Activated naive CD8-positive, alpha-beta T cell treated with anti-CD3 and anti-CD28 coated beads, Interleukin-2, amount 10 ng/mL, durations not matched to agents 7 days and 5 days (primary cell): ENCODE measurements at regions not wholly inside any gene's neighbourhood (a gene's known extent, or its start where the extent isn't known, plus 50 kb on each side); places are given as distances from the start of the nearest gene placed in this dataset.

Experiments used
- ATAC-seq: fragments of 150-1000 bp; cut with Tn5 transposase; one replicate; pipeline ENCODE4 v1.10.0; 2021; ENCODE audit warnings: low read depth, moderate library complexity
- POLR2A ChIA-PET: fragments of 350-600 bp; sonication (Branson Sonifier 250); formaldehyde crosslinking; loops from one replicate; lab custom pipeline; 2021; ENCODE audit warnings: antibody characterized with exemption; lab: Charles Lee
- DNase-seq: peaks from one replicate; pipeline ENCODE4 v3.0.0; 2021
- H3K27ac Mint-ChIP-seq: one replicate; pipeline ENCODE4 v1.8.0; 2022; ENCODE audit warnings: mild to moderate bottlenecking, mixed read lengths
- H3K27me3 Mint-ChIP-seq: one replicate; pipeline ENCODE4 v1.8.0; 2022; ENCODE audit warnings: mild to moderate bottlenecking, moderate library complexity, mixed read lengths
- H3K36me3 Mint-ChIP-seq: one replicate; pipeline ENCODE4 v1.8.0; 2021; ENCODE audit warnings: mild to moderate bottlenecking, mixed read lengths
- H3K4me1 Mint-ChIP-seq: one replicate; pipeline ENCODE4 v1.8.0; 2021; ENCODE audit warnings: mixed read lengths
- H3K4me3 Mint-ChIP-seq: one replicate; pipeline ENCODE4 v1.8.0; 2022; ENCODE audit warnings: mild to moderate bottlenecking, moderate library complexity, mixed read lengths
- H3K9me3 Mint-ChIP-seq: one replicate; pipeline ENCODE4 v1.8.0; 2021; ENCODE audit warnings: mixed read lengths

- no peaks in the 10 kb centered on the region for H3K36me3 Mint-ChIP-seq
- no peak for DNase-seq
- no peaks in the 10 kb centered on the region for H3K9me3 Mint-ChIP-seq
- no peak overlapping the region for H3K4me3 Mint-ChIP-seq
- H3K4me1 Mint-ChIP-seq = no peaks in the 10 kb centered on the region
- H3K27ac Mint-ChIP-seq = no peak overlapping the region
- no peak for ATAC-seq
- POLR2A ChIA-PET = no interaction called here
- H3K27me3 Mint-ChIP-seq = no peaks in the 10 kb centered on the region
Measured at GRCh38 chr11:92657226-92657625, 312.2 kb upstream of the MTNR1B start.

GRCh38 chr11:92658733-92659132 lies 310.7 kb upstream of the MTNR1B start:
- POLR2A ChIA-PET = no interaction called here
- Mint-ChIP-seq H3K9me3 (no peaks in the 10 kb centered on the region), H3K36me3 (no peaks in the 10 kb centered on the region), H3K4me3 (no peak overlapping the region), H3K27ac (no peak overlapping the region), H3K27me3 (no peaks in the 10 kb centered on the region), H3K4me1 (no peaks in the 10 kb centered on the region)
- no peak for ATAC-seq
- no peak for DNase-seq

DNA sequence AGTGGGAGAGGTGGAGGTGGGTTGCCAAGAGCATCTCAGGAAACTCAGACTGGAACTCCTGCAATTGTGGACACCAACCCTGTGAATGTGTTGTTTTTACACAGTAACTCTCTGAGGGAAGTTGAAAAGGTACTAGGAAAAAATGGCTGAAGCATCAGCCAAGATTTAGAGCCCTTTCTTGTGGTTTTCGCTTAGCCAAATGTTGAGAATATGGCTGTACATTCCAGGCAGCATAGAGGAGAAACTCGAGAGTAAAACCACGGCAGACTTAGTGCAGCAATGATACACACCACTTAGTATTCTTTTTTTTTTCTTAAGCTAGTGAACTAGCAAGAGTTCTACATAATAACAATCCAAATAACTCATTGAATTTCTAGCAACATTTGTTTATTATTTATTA lies 309.7 kb upstream of the MTNR1B start:
- POLR2A ChIA-PET = no interaction called here
- no peak overlapping the region for H3K27ac Mint-ChIP-seq
- DNase-seq (no peak), ATAC-seq (no peak)
- no peaks in the 10 kb centered on the region for H3K4me1 Mint-ChIP-seq
- H3K9me3 Mint-ChIP-seq = no peaks in the 10 kb centered on the region
- H3K36me3 Mint-ChIP-seq = no peaks in the 10 kb centered on the region
- H3K27me3 Mint-ChIP-seq = no peaks in the 10 kb centered on the region
- H3K4me3 Mint-ChIP-seq = no peak overlapping the region

DNA sequence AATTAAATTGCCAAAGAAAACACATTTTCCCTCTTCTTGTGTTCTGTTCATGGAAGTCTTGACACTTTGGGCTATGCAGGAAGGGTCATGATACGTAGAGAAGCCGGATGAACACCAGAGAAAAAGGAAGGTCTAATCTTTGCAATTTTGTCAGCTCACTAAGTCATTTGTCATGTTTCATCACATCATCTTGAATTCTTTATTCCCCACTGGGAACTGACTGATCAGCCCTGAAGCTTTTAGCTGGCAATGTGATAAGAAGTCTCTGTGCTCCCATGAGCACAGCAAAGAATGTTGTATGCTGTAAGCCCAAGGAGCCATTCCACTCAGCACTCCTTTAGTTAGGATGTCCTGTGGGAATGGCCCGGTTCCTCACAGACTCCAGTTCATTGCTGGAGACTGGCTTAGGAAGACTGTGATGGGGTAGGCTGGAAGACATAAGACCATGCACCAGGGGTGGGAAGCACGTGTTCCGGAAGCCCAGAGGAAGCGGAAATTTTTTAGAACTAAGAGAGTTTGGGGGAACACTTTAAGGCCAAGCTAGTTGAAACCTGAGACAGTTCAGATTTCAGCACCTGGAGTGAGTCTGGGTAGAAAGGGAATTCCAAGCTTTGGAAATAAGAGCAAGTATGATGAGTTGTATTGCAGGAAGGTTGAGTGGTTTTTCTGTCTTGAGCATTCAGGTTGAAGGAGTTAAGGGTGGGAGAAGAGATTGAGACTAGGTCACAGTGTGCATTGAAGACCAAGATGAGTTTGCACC lies 306.7 kb upstream of the MTNR1B start:
- Mint-ChIP-seq H3K36me3 (no peaks in the 10 kb centered on the region), H3K9me3 (no peaks in the 10 kb centered on the region), H3K27me3 (no peaks in the 10 kb centered on the region), H3K27ac (no peak overlapping the region), H3K4me1 (no peaks in the 10 kb centered on the region), H3K4me3 (no peak overlapping the region)
- DNase-seq (no peak), ATAC-seq (no peak)
- POLR2A ChIA-PET = no interaction called here

DNA sequence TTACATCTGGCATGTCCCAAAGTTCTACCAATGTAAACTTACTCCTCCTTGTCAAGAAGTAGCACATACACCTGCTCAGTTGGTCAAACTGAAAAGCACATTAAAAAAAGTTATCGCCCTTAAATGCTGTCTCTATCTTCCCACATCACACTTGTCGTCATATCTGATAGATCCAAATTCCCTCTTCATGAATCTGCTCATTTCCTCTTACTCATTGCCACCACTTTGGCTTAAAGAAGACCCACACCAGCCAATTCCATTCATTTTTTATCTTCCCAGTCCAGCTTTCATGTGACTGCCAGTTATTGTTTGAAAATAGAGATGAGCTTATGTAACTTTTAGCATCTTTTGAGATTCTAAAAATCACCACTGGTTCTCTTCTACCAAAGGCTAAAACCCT lies 305.9 kb upstream of the MTNR1B start:
- no peaks in the 10 kb centered on the region for H3K27me3 Mint-ChIP-seq
- no peaks in the 10 kb centered on the region for H3K36me3 Mint-ChIP-seq
- no peak overlapping the region for H3K4me3 Mint-ChIP-seq
- H3K27ac Mint-ChIP-seq = no peak overlapping the region
- no peaks in the 10 kb centered on the region for H3K4me1 Mint-ChIP-seq
- POLR2A ChIA-PET = no interaction called here
- DNase-seq (no peak), ATAC-seq (no peak)
- H3K9me3 Mint-ChIP-seq = no peaks in the 10 kb centered on the region

DNA sequence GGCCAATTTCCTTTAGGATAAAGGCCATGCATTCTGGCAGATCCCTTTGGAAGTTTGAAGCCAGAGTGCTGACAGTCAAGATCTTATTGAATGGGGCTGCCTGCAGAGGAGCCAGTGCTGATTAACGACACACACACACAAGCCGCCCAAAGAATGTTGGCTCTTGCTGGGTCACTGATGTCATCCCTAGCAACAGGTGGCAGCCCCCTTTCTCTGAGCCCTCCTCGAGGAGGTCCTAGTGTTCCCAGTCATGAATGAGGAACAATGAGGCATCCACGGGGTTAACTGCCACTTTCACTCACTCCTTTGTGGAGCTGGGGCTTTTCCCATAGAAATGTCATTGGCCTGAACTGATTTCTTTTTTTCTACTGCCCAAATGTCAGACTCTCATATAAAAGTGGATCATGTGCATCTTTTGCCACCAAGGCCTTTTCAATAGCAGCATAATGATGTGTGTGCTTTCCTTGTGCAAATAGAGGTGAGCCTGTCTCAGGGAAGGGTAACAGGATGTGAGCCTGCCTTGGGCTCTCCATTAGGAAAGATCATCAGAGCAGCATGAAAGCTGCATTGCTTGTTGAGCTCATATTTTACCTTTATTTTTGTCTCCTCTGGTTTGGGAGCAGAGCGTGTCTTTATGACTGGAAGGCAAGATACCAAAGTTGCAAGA lies 301.8 kb upstream of the MTNR1B start:
- no peak overlapping the region for H3K4me3 Mint-ChIP-seq
- H3K9me3 Mint-ChIP-seq = no peaks in the 10 kb centered on the region
- POLR2A ChIA-PET = no interaction called here
- DNase-seq = no peak
- no peak overlapping the region for H3K27ac Mint-ChIP-seq
- H3K36me3 Mint-ChIP-seq = no peaks in the 10 kb centered on the region
- ATAC-seq = no peak
- no peaks in the 10 kb centered on the region for H3K27me3 Mint-ChIP-seq
- H3K4me1 Mint-ChIP-seq = no peaks in the 10 kb centered on the region

- Mint-ChIP-seq H3K4me1 (no peaks in the 10 kb centered on the region), H3K27ac (no peak overlapping the region), H3K9me3 (no peaks in the 10 kb centered on the region), H3K4me3 (no peak overlapping the region), H3K27me3 (no peaks in the 10 kb centered on the region), H3K36me3 (no peaks in the 10 kb centered on the region)
- POLR2A ChIA-PET = no interaction called here
- no peak for ATAC-seq
- no peak for DNase-seq
Measured at GRCh38 chr11:92670308-92670890, 299.1 kb upstream of the MTNR1B start.

DNA sequence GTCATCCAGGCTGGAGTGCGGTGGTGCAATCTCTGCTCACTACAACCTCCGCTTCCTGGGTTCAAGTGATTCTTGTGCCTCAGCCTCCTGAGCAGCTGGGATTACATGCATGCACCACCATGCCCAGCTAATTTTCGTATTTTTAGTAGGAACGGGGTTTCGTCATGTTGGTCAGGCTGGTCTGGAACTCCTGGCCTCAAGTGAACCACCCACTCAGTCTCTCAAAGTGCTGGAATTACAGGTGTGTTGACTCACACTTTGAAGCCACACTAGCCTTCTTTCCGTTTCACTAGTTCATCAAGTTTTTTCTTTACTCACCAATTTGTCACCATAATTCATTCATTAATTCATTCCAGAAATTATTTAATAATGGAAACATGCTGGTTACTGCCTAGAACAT lies 298.4 kb upstream of the MTNR1B start:
- POLR2A ChIA-PET = no interaction called here
- Mint-ChIP-seq H3K36me3 (no peaks in the 10 kb centered on the region), H3K4me3 (no peak overlapping the region), H3K9me3 (no peaks in the 10 kb centered on the region), H3K27ac (no peak overlapping the region), H3K4me1 (no peaks in the 10 kb centered on the region), H3K27me3 (no peaks in the 10 kb centered on the region)
- DNase-seq = no peak
- no peak for ATAC-seq

DNA sequence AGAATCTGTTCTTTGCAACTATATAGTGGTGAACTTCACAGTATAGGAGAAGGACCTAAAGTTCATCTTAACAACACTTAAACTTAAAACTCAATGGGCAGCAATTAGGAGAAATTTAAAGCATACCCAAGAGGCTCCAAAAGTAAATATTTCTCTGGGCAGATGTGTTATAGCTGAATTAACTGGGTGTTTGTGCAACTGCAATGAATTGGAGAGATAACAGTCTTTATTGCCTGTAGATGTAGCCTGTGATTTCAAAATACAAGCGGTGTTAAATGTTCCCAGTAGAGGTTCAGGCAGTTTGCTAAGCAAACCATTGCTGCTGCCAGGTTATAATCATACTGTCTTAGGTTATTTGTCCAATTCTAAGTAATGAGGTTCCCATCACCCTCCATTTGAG lies 294.1 kb upstream of the MTNR1B start:
- H3K4me3 Mint-ChIP-seq = no peak overlapping the region
- H3K4me1 Mint-ChIP-seq = no peaks in the 10 kb centered on the region
- H3K27me3 Mint-ChIP-seq = no peaks in the 10 kb centered on the region
- ATAC-seq (no peak), DNase-seq (no peak)
- H3K27ac Mint-ChIP-seq = no peak overlapping the region
- no peaks in the 10 kb centered on the region for H3K36me3 Mint-ChIP-seq
- POLR2A ChIA-PET = no interaction called here
- H3K9me3 Mint-ChIP-seq = no peaks in the 10 kb centered on the region

GRCh38 chr11:92675810-92676209 lies 293.6 kb upstream of the MTNR1B start:
- DNase-seq = no peak
- no peaks in the 10 kb centered on the region for H3K36me3 Mint-ChIP-seq
- no peak overlapping the region for H3K27ac Mint-ChIP-seq
- no peaks in the 10 kb centered on the region for H3K4me1 Mint-ChIP-seq
- no peak overlapping the region for H3K4me3 Mint-ChIP-seq
- no peak for ATAC-seq
- POLR2A ChIA-PET = no interaction called here
- H3K27me3 Mint-ChIP-seq = no peaks in the 10 kb centered on the region
- H3K9me3 Mint-ChIP-seq = no peaks in the 10 kb centered on the region

- H3K27ac Mint-ChIP-seq = no peak overlapping the region
- H3K4me3 Mint-ChIP-seq = no peak overlapping the region
- ATAC-seq (no peak), DNase-seq (no peak)
- no peaks in the 10 kb centered on the region for H3K4me1 Mint-ChIP-seq
- H3K9me3 Mint-ChIP-seq = no peaks in the 10 kb centered on the region
- H3K27me3 Mint-ChIP-seq = no peaks in the 10 kb centered on the region
- H3K36me3 Mint-ChIP-seq = no peaks in the 10 kb centered on the region
- POLR2A ChIA-PET = no interaction called here
Measured at GRCh38 chr11:92678008-92678611, 291.3 kb upstream of the MTNR1B start.

GRCh38 chr11:92681586-92681985 lies 287.9 kb upstream of the MTNR1B start:
- no peak for DNase-seq
- POLR2A ChIA-PET = no interaction called here
- Mint-ChIP-seq H3K27ac (no peak overlapping the region), H3K4me3 (no peak overlapping the region), H3K27me3 (no peaks in the 10 kb centered on the region), H3K36me3 (no peaks in the 10 kb centered on the region), H3K4me1 (no peaks in the 10 kb centered on the region), H3K9me3 (no peaks in the 10 kb centered on the region)
- ATAC-seq = no peak

GRCh38 chr11:92682136-92682535 lies 287.3 kb upstream of the MTNR1B start:
- Mint-ChIP-seq H3K27me3 (no peaks in the 10 kb centered on the region), H3K27ac (no peak overlapping the region), H3K36me3 (no peaks in the 10 kb centered on the region), H3K9me3 (no peaks in the 10 kb centered on the region), H3K4me1 (no peaks in the 10 kb centered on the region), H3K4me3 (no peak overlapping the region)
- ATAC-seq = no peak
- DNase-seq = no peak
- POLR2A ChIA-PET = no interaction called here

GRCh38 chr11:92682952-92683351 lies 286.5 kb upstream of the MTNR1B start:
- Mint-ChIP-seq H3K9me3 (no peaks in the 10 kb centered on the region), H3K27ac (no peak overlapping the region)

More at GRCh38 chr11:92682952-92683351, 286.5 kb upstream of the MTNR1B start:
- DNase-seq = no peak
- POLR2A ChIA-PET = no interaction called here
- Mint-ChIP-seq H3K36me3 (no peaks in the 10 kb centered on the region), H3K4me3 (no peak overlapping the region), H3K27me3 (no peaks in the 10 kb centered on the region), H3K4me1 (no peaks in the 10 kb centered on the region)
- ATAC-seq = no peak
